HG02885 (cell line): ENCODE measurements at regions not wholly inside any gene's neighbourhood (a gene's known extent, or its start where the extent isn't known, plus 50 kb on each side); places are given as distances from the start of the nearest gene placed in this dataset.
"Not testable (repeated sequence)": the region's sequence is repeated elsewhere in the genome, so short reads cannot be mapped to it uniquely, and the experiment has no call there.

Experiments
- ATAC-seq: cut with Tn5 transposase; IDR thresholded peaks from one replicate; pipeline ENCODE4 v1.9.1; 2021; ENCODE audit warnings: mild to moderate bottlenecking; ENCODE audit not compliant: unreplicated experiment, poor library complexity

DNA sequence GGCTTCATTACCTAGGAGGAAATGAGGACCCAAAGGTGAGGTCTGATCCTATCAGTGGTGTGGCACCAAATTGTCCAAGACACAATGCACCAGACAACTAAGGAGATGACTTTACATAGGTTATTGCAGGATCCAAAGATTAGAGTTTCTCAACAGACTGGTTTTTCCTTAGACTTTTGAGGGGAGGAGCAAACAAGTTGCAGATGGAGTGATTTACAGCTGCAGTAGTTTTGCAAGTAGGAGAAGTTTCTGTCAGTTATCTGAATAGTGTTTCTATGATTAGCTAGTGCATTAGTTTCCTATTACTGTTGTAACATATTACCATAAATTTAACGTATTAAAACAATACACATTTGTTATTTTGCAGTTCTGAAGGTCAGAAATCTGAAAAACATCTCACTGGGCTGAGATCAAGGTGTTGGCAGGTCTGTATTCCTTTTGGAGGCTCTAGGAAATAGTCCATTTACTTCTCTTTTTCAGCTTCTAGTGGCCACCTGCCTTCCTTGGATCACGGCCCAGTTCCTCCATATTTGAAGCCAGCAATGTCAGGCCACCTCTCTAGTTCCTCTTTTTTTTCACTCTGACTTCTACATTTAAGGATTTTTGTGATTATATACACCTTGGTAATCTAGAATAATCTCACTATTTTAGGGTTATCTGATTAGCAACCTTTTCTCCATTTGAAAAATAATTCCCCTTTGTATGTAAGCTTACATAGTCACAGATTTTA, 994.9 kb downstream of the REEP3 start:
- no peak for ATAC-seq

DNA sequence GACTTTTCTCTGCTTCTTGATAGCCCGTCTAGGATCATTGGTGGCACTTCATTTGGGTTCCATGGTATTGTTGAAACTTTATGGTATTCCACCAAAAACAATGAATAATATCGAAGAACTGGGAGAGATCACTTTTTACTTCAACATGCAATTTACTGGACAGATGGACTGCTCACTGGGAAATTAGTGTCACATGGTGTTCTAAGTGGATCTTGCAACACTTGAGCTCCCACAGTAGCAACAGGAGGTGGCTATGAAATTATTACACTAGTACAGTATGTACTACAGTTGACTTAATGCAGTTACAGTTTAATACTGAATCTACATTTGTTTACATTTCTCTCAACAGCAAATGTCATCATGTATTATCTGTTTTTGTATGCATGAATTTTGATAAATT, 997.3 kb downstream of the REEP3 start:
- no peak for ATAC-seq

DNA sequence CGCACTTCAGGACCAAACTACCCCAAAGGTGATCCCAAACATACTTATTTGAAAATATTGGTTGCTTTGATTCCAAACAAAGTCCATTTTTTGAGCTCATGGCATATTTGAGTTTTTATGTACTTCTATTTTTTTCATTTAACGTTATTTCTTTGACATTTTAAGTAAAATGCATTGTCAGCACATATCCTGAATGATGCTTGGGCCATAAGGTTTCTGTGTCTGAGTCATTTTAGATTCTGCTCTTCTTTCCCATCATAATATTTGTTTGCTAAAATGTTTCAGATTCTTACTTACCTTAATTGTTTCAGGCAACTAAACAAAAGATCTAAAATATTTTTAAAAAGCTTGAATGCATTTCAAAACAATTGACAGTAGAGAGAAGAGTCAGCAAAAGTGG, 998.2 kb downstream of the REEP3 start:
- no peak for ATAC-seq

DNA sequence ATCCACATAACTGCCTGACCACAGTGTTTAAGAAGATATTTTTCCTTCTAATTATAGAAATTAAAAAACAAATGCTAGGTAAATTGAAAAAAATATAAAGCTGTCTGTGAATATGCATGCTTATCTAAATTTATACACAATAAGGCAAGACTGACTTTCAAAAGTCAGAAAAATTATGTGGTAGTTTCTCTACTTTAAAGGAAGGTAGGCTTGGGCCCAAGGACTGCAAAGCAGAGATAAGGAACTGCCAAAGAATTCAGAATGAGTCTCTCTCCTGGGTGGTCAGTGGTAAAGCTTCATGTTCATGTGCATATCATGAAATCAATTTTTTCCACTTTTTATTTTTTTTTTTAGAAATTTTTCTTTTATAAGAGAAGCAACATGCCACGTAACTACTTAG, 998.6 kb downstream of the REEP3 start:
- ATAC-seq = no peak

DNA sequence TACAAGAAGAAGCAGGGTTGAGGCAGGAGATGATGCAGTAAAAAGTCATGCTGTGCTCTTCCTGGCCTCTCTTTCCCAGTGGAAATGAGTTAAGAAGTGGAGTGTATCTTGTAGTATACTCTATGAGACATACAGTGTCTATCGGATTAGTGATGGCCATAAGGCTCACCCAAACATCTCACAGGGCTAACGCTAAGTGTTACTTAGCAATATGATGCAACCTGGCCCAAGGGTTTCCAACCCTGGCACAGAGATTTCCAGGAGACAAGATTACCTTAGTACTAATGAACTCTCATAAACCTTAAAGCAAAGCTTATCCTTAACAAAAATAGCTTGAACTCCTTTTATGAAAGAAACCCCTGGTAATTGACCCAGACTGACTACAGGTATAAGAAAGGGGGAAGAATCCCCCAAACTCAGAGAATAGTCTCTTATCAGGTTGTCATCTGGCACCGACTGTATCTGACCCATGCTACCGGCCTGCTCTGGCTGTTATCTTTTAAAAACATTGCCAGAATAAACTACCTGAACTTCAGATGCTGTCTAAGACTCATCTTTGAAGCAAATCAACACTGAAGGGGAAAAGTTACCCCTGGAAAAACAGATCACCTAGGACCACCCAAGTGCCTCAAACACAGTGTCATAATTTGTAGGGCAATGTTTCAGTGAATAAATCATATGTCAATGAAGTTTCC, 1002.0 kb downstream of the REEP3 start:
- ATAC-seq = no peak

DNA sequence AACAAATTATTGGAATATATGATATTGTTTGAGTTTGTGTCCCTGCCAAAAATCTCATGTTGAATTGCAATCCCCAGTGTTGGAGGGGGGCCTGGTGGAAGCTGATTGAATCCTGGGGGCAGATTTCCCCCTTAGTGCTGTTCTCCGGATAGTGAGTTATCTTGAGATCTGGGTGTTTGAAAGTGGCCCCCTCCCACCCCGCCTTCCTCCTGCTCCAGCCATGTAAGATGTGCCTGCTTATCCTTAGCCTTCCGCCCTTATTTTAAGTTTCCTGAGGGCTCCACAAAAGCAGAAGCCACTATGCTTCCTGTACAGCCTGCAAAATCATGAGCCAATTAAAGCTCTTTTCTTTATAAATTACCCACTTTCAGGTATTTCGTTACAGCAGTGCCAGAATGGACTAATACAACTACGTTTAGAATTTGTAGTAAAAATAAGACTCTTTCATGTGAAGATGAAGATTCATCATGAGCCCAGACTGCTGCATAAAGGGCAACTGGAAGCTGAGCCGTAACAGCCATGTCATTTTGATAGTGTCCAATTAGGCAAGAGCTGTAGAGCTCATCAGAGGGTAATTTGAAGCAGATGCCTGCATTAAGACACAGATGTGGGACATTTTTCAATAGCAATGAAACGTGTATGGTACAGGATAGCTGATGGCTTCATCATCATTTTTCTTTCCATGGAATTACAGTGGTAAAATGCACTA, 1007.2 kb downstream of the REEP3 start:
- ATAC-seq = no peak

DNA sequence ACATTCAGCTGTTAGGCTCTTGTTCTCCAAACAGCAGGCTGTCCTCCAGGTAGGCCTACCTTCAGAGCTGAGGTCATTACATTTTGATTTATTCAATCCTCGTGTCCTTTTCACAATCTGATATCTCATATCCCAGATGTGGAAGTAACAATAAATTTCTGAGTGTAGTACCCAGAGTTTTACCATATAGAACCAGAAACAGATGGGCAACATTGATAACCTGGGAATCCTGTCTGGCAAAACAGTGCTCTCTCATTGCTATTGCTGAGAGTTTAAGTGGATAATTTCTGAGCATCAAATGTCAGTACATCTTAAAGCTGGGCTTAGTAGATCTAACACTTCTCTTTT, 1007.8 kb downstream of the REEP3 start:
- ATAC-seq = no peak

DNA sequence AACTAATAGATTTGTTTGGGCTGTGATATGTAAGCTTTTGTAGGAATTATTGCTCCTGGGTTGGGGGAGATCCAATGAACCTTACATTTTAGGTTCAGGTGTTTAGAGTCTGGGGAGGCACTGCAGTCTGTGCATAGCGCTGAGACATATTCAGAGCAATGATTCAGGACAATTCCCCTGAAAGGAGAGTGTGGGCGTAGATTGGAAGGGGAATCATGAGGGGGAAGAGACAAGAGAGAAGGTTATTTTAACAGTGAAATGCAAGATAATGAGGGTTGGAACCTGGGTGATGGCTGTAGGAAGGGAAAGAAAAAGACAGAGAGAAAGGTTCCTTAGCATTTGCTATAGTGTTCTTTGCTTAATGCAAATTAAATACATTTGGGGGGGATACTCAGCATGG, 1013.4 kb downstream of the REEP3 start:
- ATAC-seq = no peak

DNA sequence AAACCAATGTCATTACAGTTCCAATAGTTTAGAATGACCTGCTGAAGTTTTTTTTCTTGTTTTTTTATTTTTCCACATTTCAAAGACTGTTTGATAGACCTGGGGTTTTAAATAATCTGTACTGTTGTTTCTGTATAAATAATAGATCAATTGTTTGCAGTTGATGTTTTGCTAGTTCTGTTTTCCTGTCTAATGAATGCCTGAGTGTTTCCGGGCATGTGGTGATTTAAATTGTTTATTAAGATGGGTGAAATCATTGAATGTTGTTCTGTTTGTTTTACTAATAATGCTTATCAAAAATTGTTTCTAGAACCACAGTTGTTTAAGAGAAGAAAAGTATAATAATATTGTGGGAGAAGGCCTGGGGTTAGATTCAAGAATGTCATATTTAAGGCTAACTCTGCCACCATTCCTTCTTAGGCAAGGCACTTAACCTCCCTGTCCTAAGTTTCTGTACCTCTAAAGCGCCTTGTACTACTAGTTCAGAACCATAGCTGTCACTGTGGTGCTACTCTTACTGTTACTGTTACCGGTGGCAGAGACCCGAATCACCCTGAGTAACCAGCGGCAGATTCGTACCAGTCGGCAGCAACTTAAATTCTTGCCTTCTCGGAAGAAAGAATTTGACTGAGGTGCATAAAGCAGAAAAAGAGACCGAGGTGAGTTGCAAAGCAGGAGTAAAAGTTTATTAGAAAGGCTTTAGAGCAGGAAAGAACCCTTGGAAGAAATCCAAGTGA, 1014.1 kb downstream of the REEP3 start:
- no peak for ATAC-seq

DNA sequence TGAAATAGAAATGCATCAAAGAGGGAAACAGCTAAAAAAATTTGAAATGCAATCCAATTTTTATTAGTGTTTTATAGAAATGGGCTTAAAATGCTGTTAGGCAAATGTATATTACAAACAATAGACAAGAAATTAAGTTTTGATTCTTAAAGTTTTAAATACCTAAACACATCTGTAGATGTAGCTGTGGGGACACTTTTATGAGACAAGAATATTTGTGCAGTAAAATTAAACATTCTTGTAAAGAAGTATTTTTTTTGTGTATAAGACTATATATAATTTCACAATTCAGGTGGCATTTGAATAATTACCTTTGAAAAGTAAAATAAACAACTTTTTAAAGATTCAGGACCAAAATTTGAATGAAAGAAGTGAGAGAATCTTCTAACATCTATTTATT, 1015.9 kb downstream of the REEP3 start:
- no peak for ATAC-seq

DNA sequence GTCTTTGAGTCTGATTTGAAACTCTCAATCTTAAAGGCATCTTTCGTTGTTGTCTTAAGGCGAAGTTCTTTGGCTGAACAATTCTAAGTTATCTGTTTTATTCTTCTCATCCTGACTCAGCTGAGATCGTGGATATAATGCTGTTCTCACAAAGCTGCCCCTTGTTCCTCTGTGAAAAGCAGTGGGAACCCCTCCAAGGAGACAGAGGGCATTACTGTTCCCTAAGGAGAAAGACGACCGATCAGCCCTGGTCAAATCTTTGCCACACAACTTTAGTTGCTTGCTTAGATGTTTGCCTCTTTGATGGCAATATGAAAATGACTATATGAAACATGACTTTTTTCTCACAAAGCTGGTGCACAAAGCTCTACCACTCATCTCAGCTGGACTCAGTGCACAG, 1016.7 kb downstream of the REEP3 start:
- ATAC-seq = no peak

DNA sequence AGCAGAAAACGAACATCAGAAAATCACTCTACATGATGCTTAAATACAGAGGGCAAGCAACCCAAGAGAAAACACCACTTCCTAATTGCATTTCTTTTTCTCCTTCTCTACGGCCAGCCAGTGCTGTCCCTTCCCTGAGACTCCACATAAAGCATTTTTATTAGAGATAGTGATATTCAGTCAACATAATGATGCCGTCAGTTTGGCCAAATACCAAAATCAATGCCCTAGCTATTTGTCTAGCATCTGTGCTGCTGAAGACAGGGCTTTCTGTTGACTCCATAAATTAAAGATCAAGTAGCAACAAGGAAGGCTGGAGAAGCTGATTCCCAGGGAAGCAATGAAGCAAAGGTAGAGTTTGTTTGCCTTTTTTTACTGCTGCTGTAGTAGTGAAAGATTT, 1024.9 kb downstream of the REEP3 start:
- no peak for ATAC-seq

DNA sequence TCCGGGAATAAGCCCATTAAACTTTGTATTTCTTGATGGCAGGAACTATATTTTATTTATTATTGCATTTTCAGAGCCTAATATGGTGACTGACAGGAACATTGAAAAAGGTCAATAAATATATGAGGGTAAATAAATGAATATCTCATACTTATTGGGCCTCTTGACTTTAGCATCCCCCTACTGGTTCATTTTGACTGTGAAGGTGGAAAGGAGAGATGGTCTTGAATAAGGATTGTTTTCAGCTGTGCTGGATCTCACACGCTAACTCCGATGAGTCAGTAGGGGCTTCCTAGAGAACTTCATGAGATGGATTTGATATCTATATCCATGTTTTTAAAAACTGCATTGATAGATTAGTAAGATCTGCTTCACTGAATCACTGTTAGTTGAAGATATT, 1026.0 kb downstream of the REEP3 start:
- no peak for ATAC-seq

DNA sequence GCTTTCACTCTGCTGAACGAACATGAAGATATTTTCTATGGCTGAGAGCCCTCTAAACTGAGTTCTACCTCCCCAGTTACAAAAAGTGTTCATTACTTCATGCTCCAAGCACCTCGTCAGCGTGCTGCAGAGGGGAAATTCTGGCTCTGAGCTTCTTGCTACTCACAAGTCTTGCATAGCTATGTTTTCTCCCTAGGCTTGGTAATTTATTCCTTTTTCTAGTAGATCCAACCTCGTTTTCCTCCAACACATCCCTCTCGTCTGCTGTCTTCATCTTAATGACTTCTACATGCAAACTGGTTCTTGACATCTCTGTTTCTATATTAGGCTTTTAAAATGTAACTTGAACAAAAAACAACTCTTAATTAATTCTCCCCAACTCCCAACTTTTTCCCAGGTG, 1034.5 kb downstream of the REEP3 start:
- ATAC-seq = no peak

DNA sequence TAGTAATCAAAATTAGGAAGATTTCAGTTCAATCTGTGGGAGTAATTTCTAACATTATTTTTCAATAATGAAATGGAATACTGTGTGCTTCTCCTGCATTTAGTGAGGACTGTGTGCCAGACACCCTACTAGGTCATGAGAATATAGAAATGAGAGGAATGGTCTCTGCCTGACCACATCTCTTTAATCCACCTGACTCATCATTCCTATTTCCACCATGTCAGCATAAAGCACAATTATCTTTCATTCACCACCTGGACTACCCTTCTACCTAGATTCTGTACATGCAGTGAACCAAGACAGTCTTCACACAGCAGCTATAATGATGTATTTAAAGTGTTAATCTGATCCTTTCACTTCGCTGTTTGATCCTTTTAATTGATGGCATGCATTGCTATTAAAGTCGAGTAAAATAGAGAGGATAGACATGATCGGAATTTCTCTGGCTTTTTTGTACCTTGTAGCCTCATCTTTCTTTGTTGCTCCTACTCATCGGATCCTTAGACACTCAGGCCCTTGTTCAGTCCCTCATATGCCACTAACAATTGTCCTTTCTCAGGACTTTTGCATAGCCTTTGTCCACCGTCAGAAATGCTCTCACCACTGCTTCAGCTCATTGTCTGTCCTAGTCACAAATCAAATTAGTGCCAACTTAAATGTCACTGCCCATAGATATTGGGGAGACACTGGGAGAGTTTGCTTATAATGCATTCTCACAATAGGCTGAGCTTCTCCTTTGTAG, 1037.1 kb downstream of the REEP3 start:
- ATAC-seq = no peak

DNA sequence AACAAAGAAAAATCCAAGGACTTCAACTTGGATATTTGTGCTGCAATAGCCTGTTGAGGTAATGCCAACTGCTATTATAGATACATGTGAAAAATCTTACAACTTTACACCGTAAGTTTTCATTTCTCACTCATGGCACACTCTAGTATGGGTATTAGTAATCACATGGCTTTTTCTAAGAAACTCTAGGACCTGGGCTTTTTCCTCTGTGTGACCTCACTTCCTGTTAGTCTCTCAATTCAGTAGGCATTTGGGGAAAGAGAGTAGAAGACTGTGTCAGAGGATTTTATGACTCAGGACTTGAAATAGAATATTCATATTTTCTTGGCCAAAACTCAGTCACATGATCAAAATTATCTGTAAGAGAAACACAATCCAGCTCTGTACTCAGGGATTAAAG, 1049.9 kb downstream of the REEP3 start:
- ATAC-seq = no peak

DNA sequence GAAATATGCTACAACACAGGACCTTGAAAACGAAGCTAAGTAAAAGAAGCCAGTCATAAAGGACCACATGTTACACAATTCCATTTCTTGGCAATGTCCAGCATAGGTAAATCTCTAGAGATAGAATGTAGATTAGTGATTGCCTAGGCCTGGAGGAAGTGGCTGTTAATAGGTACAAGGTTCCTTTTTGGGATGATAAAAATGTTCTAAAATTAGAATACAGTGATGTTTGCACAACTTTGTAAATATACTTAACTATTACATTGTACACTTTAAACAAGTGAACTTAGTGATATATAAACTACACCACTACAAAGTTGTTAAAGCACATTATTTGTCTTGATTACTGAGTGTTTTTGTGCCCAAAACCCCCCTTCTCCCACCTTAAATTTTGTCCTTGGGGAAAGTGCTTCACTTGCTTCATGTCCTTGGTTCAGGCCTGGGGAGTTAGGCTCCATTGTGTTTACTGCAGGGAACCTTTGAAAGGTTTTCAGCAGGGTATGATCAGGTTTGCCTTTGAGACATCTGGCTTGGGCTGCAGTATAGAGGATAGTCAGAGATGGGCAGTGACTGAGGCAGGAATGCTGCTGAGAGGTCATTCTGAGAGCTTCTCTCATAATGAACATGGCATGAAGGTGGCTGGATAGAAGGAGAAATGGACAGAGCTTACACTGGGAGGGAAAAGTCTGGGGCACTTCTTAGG, 1052.6 kb downstream of the REEP3 start:
- ATAC-seq = no peak

DNA sequence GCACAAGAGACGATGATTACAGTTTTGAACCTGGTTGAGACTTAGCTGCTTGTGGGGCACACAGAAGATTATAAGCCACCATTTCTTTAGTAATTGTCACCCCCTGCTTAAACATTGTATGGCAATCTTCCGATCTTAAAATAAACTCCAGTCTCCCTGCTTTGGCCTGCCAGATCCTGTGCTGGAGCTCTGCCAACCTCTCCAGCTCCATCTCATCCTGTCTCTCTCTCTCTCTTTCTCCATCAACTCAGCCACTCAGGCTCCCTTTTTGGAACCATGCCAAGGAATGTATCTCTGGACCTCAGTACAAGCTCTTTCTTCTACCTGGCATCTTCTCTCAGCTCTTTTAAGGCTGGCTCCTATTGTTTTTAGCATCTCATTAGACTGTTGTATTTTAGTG, 1053.2 kb downstream of the REEP3 start:
- no peak for ATAC-seq

DNA sequence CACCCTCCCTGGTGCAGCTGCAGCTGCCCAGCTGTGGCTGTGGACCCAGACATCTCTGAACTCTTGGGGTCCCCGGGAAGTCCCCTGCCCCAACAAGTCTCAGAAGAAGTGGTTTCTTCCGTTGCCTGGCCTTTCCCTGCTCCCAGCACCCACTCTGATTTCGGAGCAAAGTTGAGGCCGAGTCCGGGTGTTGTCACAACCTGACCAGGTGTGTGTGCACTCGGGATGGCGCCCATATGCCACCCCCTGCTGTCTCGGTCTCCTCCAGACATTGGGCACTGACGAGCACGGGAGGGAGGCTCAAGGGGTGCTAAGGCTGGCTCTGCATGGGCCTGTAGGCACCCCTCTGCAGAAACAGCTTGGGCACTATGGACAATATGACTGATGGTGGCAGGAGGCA, 1055.3 kb downstream of the REEP3 start:
- no peak for ATAC-seq

DNA sequence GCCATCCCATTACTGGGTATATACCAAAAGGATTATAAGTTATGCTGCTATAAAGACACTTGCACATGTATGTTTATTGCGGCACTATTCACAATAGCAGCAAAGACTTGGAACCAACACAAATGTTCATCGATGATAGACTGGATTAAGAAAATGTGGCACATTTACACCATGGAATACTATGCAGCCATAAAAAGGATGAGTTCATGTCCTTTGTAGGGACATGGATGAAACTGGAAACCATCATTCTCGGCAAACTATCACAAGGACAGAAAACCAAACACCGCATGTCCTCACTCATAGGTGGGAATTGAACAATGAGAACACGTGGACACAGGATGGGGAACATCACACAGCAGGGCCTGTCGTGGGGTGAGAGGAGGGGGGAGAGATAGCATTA, 1057.6 kb downstream of the REEP3 start:
- ATAC-seq = not testable (repeated sequence)
